ENCODE measurements at regions not wholly inside any gene's neighbourhood (a gene's known extent, or its start where the extent isn't known, plus 50 kb on each side); places are given as distances from the start of the nearest gene placed in this dataset.

DNA sequence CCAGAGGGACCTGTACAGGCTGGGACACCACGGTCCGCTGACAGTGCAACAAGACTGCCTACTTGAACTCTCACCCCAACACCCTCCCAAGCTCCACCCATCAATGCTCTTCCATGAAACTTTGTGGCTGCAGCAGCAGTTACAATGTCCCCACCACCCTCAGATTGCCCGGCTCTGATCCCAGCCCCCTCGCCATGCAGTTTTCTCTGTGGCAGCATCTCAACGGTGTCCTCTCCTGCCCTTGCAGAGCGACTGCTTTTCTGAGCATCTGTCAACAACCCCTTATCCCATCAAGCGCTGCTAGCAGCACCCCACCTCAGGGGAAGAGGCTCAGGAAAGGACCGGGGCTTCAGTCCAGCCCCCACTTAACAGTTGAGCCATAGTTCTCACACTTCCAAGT lies 137.1 kb upstream of the NDUFV2 start:
- no peaks in the 10 kb centered on the region for H3K36me3 ChIP-seq (ENCODE audit: control insufficient read depth, insufficient read depth, low read length)
- H2AK5ac ChIP-seq (ENCODE audit: low read length) = no peak overlapping the region
- no peak overlapping the region for H3K9ac ChIP-seq (ENCODE audit: low read length)
- no peaks in the 10 kb centered on the region for H3K4me1 ChIP-seq (ENCODE audit: control insufficient read depth, low read depth, low read length)
- no CpG with 5 or more reads among the region's 8 CpGs for WGBS (ENCODE audit: extremely low coverage, insufficient coverage, low lambda C conversion rate)
- no peaks in the 10 kb centered on the region for H3K79me2 ChIP-seq (ENCODE audit: control insufficient read depth, insufficient read depth, low read length)
- no peak overlapping the region for H2BK5ac ChIP-seq (ENCODE audit: low read length)
- H3K4me3 ChIP-seq (ENCODE audit: low read length) = no peak overlapping the region
- peak overlapping the region; percentile 48 for H3K23ac ChIP-seq (ENCODE audit: low read length)
- H3K79me1 ChIP-seq (ENCODE audit: low read length) = no peaks in the 10 kb centered on the region
- no peak overlapping the region for H3K4me2 ChIP-seq (ENCODE audit: low read length)
- no peak overlapping the region for H3K4ac ChIP-seq (ENCODE audit: low read depth, low read length)
- H4K8ac ChIP-seq (ENCODE audit: low read depth, low read length) = no peak overlapping the region
- DNase-seq = no peak
- H2BK15ac ChIP-seq (replicated peaks; ENCODE audit: low read depth) = no peak overlapping the region
- no peak overlapping the region for H2BK120ac ChIP-seq (ENCODE audit: low read depth, low read length)
- no peak overlapping the region for H3K27ac ChIP-seq (ENCODE audit: low read depth, low read length)
- no peaks in the 10 kb centered on the region for H3K27me3 ChIP-seq (ENCODE audit: insufficient read depth, low read length, poor library complexity)
- no peak overlapping the region for H4K5ac ChIP-seq (ENCODE audit: low read length)
- H3K18ac ChIP-seq (ENCODE audit: low read length) = no peak overlapping the region
- no peak overlapping the region for H3K56ac ChIP-seq (ENCODE audit: low read length)

DNA sequence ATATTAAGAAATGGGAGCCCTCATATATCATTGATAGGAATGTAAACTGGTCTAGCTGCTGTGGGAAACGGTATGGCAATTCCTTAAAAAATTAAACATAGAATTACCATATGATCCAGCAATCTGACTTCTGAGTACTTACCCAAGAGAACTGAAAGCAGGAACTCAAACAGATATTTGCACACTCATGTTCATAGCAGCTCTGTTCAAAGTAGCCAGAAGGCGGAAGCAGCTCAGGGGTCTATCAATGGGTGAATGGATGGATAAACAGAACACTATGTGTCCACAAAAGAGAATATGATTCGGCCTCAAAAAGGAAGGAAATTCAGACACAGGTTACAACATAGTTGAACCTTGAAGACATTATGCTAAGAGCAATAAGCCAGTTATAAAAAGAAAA lies 135.7 kb upstream of the NDUFV2 start:
- Histone ChIP-seq H3K79me2 (ENCODE audit: control insufficient read depth, insufficient read depth, low read length) (no peaks in the 10 kb centered on the region), H2BK5ac (ENCODE audit: low read length) (no peak overlapping the region), H3K18ac (ENCODE audit: low read length) (no peak overlapping the region), H3K23ac (ENCODE audit: low read length) (no peak overlapping the region), H3K4me1 (ENCODE audit: control insufficient read depth, low read depth, low read length) (no peaks in the 10 kb centered on the region), H3K36me3 (ENCODE audit: control insufficient read depth, insufficient read depth, low read length) (no peaks in the 10 kb centered on the region), H3K27me3 (ENCODE audit: insufficient read depth, low read length, poor library complexity) (no peaks in the 10 kb centered on the region), H3K27ac (ENCODE audit: low read depth, low read length) (no peak overlapping the region), H3K4ac (ENCODE audit: low read depth, low read length) (no peak overlapping the region), H3K4me2 (ENCODE audit: low read length) (no peak overlapping the region), H3K9ac (ENCODE audit: low read length) (no peak overlapping the region), H2AK5ac (ENCODE audit: low read length) (no peak overlapping the region), H4K8ac (ENCODE audit: low read depth, low read length) (no peak overlapping the region), H3K79me1 (ENCODE audit: low read length) (no peaks in the 10 kb centered on the region), H2BK120ac (ENCODE audit: low read depth, low read length) (no peak overlapping the region), H3K4me3 (ENCODE audit: low read length) (no peak overlapping the region), H3K56ac (ENCODE audit: low read length) (no peak overlapping the region), H2BK15ac (replicated peaks; ENCODE audit: low read depth) (no peak overlapping the region), H4K5ac (ENCODE audit: low read length) (no peak overlapping the region)
- no CpG with 5 or more reads among the region's 3 CpGs for WGBS (ENCODE audit: extremely low coverage, insufficient coverage, low lambda C conversion rate)
- DNase-seq = no peak

DNA sequence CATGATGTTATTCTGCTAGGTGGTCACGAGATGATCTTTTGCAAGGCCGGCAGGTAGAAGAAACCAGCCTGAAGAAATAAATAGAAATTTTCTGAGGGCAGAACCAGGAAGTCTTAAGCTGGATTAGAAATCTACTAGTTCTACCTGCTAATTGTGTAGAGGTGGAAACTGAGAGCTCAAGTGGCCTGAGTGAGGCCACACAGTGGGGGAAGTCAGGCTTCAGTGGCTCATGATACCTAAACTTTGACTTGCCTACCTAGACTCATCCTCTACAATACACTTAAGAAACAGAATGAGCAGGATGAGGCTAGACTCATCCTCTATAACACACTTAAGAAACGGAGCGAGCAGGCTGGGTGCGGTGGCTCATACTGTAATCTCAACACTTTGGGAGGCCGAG lies 134.9 kb upstream of the NDUFV2 start:
- WGBS (ENCODE audit: extremely low coverage, insufficient coverage, low lambda C conversion rate) = no CpG with 5 or more reads among the region's 6 CpGs

DNA sequence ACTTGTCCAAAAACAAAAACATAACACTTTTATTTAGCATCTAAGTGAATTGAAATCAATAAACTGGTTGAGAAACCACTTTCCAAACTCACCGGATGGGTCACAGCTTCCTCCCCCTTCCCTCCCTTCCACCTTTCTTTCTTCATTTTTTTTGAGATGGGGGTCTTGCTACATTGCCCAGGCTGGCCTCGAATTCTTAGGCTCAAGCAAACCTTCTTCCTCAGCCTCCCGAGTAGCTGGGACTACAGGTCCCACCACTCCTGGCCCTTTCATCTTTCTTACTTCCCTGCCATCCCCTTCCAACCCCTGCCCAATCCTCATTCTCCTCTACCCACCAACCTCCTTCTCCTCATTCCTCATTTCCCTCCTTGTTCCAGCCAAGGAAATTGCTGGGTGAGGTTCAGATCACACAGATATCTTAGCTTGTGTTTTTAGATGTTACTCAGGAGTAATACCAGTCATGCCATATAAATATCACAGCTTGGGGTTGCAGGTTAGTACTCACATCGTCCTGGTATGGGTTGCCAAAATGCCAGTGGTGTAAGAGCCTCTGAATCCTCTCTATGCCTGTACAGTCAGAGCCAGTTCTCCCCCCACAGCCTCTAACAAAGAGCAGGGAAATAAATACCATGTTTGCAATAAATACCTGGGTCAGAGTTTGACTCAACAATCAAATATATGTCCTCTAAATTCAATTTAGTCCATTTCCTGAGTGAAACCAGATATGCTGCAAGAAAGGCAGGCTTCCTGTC lies 132.7 kb upstream of the NDUFV2 start:
- H3K56ac ChIP-seq (ENCODE audit: low read length) = no peak overlapping the region
- H2BK120ac ChIP-seq (ENCODE audit: low read depth, low read length) = no peak overlapping the region
- no peak overlapping the region for H3K4me2 ChIP-seq (ENCODE audit: low read length)
- no peak overlapping the region for H4K5ac ChIP-seq (ENCODE audit: low read length)
- no peak overlapping the region for H3K18ac ChIP-seq (ENCODE audit: low read length)
- H2BK15ac ChIP-seq (replicated peaks; ENCODE audit: low read depth) = no peak overlapping the region
- H3K9ac ChIP-seq (ENCODE audit: low read length) = no peak overlapping the region
- no peak overlapping the region for H3K23ac ChIP-seq (ENCODE audit: low read length)
- H3K4me3 ChIP-seq (ENCODE audit: low read length) = no peak overlapping the region
- no peaks in the 10 kb centered on the region for H3K79me2 ChIP-seq (ENCODE audit: control insufficient read depth, insufficient read depth, low read length)
- H3K4me1 ChIP-seq (ENCODE audit: control insufficient read depth, low read depth, low read length) = no peaks in the 10 kb centered on the region
- no peak overlapping the region for H2AK5ac ChIP-seq (ENCODE audit: low read length)
- no peak overlapping the region for H4K8ac ChIP-seq (ENCODE audit: low read depth, low read length)
- no peak overlapping the region for H3K27ac ChIP-seq (ENCODE audit: low read depth, low read length)
- H3K36me3 ChIP-seq (ENCODE audit: control insufficient read depth, insufficient read depth, low read length) = no peaks in the 10 kb centered on the region
- no peak overlapping the region for H3K4ac ChIP-seq (ENCODE audit: low read depth, low read length)
- no peaks in the 10 kb centered on the region for H3K79me1 ChIP-seq (ENCODE audit: low read length)
- no peaks in the 10 kb centered on the region for H3K27me3 ChIP-seq (ENCODE audit: insufficient read depth, low read length, poor library complexity)
- DNase-seq = no peak
- no peak overlapping the region for H2BK5ac ChIP-seq (ENCODE audit: low read length)
- WGBS (ENCODE audit: extremely low coverage, insufficient coverage, low lambda C conversion rate) = no CpG with 5 or more reads among the region's 4 CpGs

More for the DNA sequence above, 134.9 kb upstream of the NDUFV2 start:
- Histone ChIP-seq H3K9ac (ENCODE audit: low read length) (no peak overlapping the region), H4K8ac (ENCODE audit: low read depth, low read length) (no peak overlapping the region), H3K79me2 (ENCODE audit: control insufficient read depth, insufficient read depth, low read length) (no peaks in the 10 kb centered on the region), H3K23ac (ENCODE audit: low read length) (no peak overlapping the region), H3K27me3 (ENCODE audit: insufficient read depth, low read length, poor library complexity) (no peaks in the 10 kb centered on the region), H3K79me1 (ENCODE audit: low read length) (no peaks in the 10 kb centered on the region), H2BK15ac (replicated peaks; ENCODE audit: low read depth) (no peak overlapping the region), H3K4me2 (ENCODE audit: low read length) (no peak overlapping the region), H2BK120ac (ENCODE audit: low read depth, low read length) (no peak overlapping the region), H4K5ac (ENCODE audit: low read length) (no peak overlapping the region), H3K56ac (ENCODE audit: low read length) (no peak overlapping the region), H3K4me1 (ENCODE audit: control insufficient read depth, low read depth, low read length) (no peaks in the 10 kb centered on the region), H3K4me3 (ENCODE audit: low read length) (no peak overlapping the region), H3K27ac (ENCODE audit: low read depth, low read length) (no peak overlapping the region), H3K4ac (ENCODE audit: low read depth, low read length) (no peak overlapping the region), H2BK5ac (ENCODE audit: low read length) (no peak overlapping the region), H3K36me3 (ENCODE audit: control insufficient read depth, insufficient read depth, low read length) (no peaks in the 10 kb centered on the region), H2AK5ac (ENCODE audit: low read length) (no peak overlapping the region), H3K18ac (ENCODE audit: low read length) (no peak overlapping the region)
- no peak for DNase-seq

DNA sequence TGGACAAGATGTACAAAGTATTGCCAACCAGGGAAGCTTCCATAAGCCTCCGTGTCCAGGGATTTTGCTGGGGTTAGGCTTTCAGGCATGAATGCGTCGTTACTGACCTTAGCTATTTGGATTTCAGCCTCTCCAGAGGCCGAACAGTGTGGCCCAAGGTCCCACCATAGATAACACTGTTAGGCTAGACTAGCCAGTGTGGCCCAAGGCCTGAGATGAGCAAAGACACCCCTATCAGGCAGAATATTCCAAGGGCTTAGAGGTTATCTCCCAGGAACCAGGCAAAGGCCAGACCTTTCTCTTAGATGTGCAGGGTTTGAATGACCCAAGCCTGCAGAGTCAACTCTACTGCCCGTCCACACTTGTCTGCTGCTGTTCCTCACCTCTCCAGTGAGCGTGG lies 131.7 kb upstream of the NDUFV2 start:
- Histone ChIP-seq H2BK15ac (replicated peaks; ENCODE audit: low read depth) (no peak overlapping the region), H3K18ac (ENCODE audit: low read length) (no peak overlapping the region), H3K36me3 (ENCODE audit: control insufficient read depth, insufficient read depth, low read length) (no peaks in the 10 kb centered on the region), H3K23ac (ENCODE audit: low read length) (no peak overlapping the region), H2BK120ac (ENCODE audit: low read depth, low read length) (no peak overlapping the region), H2AK5ac (ENCODE audit: low read length) (peak overlapping the region; percentile 38), H3K9ac (ENCODE audit: low read length) (no peak overlapping the region), H3K4me2 (ENCODE audit: low read length) (no peak overlapping the region), H3K4ac (ENCODE audit: low read depth, low read length) (no peak overlapping the region), H3K4me3 (ENCODE audit: low read length) (no peak overlapping the region), H3K4me1 (ENCODE audit: control insufficient read depth, low read depth, low read length) (no peaks in the 10 kb centered on the region), H4K5ac (ENCODE audit: low read length) (no peak overlapping the region), H3K27me3 (ENCODE audit: insufficient read depth, low read length, poor library complexity) (no peaks in the 10 kb centered on the region), H3K56ac (ENCODE audit: low read length) (no peak overlapping the region), H3K79me2 (ENCODE audit: control insufficient read depth, insufficient read depth, low read length) (no peaks in the 10 kb centered on the region), H2BK5ac (ENCODE audit: low read length) (no peak overlapping the region), H3K27ac (ENCODE audit: low read depth, low read length) (no peak overlapping the region), H3K79me1 (ENCODE audit: low read length) (no peaks in the 10 kb centered on the region), H4K8ac (ENCODE audit: low read depth, low read length) (no peak overlapping the region)
- no CpG with 5 or more reads among the region's 6 CpGs for WGBS (ENCODE audit: extremely low coverage, insufficient coverage, low lambda C conversion rate)
- DNase-seq = no peak

DNA sequence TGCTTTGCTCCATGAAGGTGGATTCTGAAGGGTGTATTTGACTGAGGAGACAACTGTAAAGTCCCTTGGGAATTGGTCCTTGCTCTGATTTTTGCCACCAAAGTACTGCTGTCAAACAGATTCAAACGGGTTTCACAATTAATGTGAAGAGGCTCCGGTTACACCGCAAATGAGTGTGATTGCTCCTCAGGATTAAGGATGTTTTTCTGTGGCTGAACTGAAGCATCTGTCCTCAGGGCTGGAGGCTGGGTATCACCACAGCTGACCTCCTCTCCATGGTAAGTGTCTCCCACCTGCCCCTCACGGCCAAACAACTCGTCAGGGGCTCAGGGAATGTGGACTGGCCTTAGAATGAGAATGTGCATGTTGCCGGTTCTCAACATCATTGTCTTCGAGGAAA lies 130.4 kb upstream of the NDUFV2 start:
- Histone ChIP-seq H3K4me2 (ENCODE audit: low read length) (no peak overlapping the region), H3K27me3 (ENCODE audit: insufficient read depth, low read length, poor library complexity) (no peaks in the 10 kb centered on the region), H3K79me2 (ENCODE audit: control insufficient read depth, insufficient read depth, low read length) (no peaks in the 10 kb centered on the region), H2AK5ac (ENCODE audit: low read length) (no peak overlapping the region), H4K8ac (ENCODE audit: low read depth, low read length) (no peak overlapping the region), H3K36me3 (ENCODE audit: control insufficient read depth, insufficient read depth, low read length) (no peaks in the 10 kb centered on the region), H2BK5ac (ENCODE audit: low read length) (no peak overlapping the region), H3K18ac (ENCODE audit: low read length) (no peak overlapping the region), H3K79me1 (ENCODE audit: low read length) (no peaks in the 10 kb centered on the region), H2BK120ac (ENCODE audit: low read depth, low read length) (no peak overlapping the region), H3K56ac (ENCODE audit: low read length) (peak overlapping the region; percentile 5), H3K4ac (ENCODE audit: low read depth, low read length) (no peak overlapping the region), H3K4me1 (ENCODE audit: control insufficient read depth, low read depth, low read length) (no peaks in the 10 kb centered on the region), H3K23ac (ENCODE audit: low read length) (no peak overlapping the region), H3K9ac (ENCODE audit: low read length) (no peak overlapping the region), H2BK15ac (replicated peaks; ENCODE audit: low read depth) (no peak overlapping the region), H3K27ac (ENCODE audit: low read depth, low read length) (no peak overlapping the region), H3K4me3 (ENCODE audit: low read length) (no peak overlapping the region), H4K5ac (ENCODE audit: low read length) (no peak overlapping the region)
- no peak for DNase-seq
- WGBS (ENCODE audit: extremely low coverage, insufficient coverage, low lambda C conversion rate) = no CpG with 5 or more reads among the region's 7 CpGs
